ENCODE measurements at regions not wholly inside any gene's neighbourhood (a gene's known extent, or its start where the extent isn't known, plus 50 kb on each side); places are given as distances from the start of the nearest gene placed in this dataset.

GRCh38 chr4:126603210-126603609 is 1029.5 kb upstream of the INTU start:
- TF ChIP-seq CTCF (IDR thresholded peaks at IDR 0.05; ENCODE audit: insufficient read depth, low read depth, low read length) (no peak), EZH2 (IDR thresholded peaks at IDR 0.05; ENCODE audit: insufficient read depth, low read length) (no peak)
